HEK293T (cell line): ENCODE measurements at regions not wholly inside any gene's neighbourhood (a gene's known extent, or its start where the extent isn't known, plus 50 kb on each side); places are given as distances from the start of the nearest gene placed in this dataset.

ENCODE experiments used
- ARNT ChIP-seq: fragments of 450-650 bp; IDR thresholded peaks from 2 replicates; pipeline ENCODE4 v1.6.1; 2017; ENCODE audit warnings: mild to moderate bottlenecking
- BHLHE40 ChIP-seq: fragments of 450-650 bp; IDR thresholded peaks from 2 replicates; pipeline ENCODE4 v1.6.1; 2016; ENCODE audit warnings: mild to moderate bottlenecking, moderate library complexity, borderline replicate concordance
- CTBP1 ChIP-seq: fragments of 450-650 bp; IDR thresholded peaks from 2 replicates; pipeline ENCODE4 v1.6.1; 2016; ENCODE audit warnings: borderline replicate concordance
- ELF4 ChIP-seq: fragments of 450-650 bp; IDR thresholded peaks from 2 replicates; pipeline ENCODE4 v1.6.1; 2017; ENCODE audit warnings: antibody characterized with exemption
- FOXA1 ChIP-seq: fragments of 450-650 bp; IDR thresholded peaks from 2 replicates; pipeline ENCODE4 v1.6.1; 2016; ENCODE audit warnings: mild to moderate bottlenecking
- FOXK2 ChIP-seq: fragments of 450-650 bp; IDR thresholded peaks from 2 replicates; pipeline ENCODE4 v1.6.1; 2016; ENCODE audit warnings: mild to moderate bottlenecking
- L3MBTL2 ChIP-seq: fragments of 450-650 bp; conservative IDR thresholded peaks from 2 replicates; pipeline ENCODE4 v1.6.1; 2016; ENCODE audit warnings: mild to moderate bottlenecking
- NFRKB ChIP-seq: fragments of 450-650 bp; IDR thresholded peaks from 2 replicates; pipeline ENCODE4 v1.6.1; 2016; ENCODE audit warnings: mild to moderate bottlenecking, moderate library complexity
- SP1 ChIP-seq: fragments of 450-650 bp; IDR thresholded peaks from 2 replicates; pipeline ENCODE4 v1.6.1; 2017

GRCh38 chr1:23628951-23629387, 62.6 kb upstream of the RPL11 start:
- TF ChIP-seq NFRKB (no peak), BHLHE40 (no peak), ELF4 (no peak), FOXA1 (no peak), CTBP1 (no peak), SP1 (no peak), ARNT (no peak), FOXK2 (no peak), L3MBTL2 (no peak)
